Panc1 (cell line): ENCODE measurements at regions not wholly inside any gene's neighbourhood (a gene's known extent, or its start where the extent isn't known, plus 50 kb on each side); places are given as distances from the start of the nearest gene placed in this dataset.

Source experiments
- ATAC-seq: fragments of 200-7000 bp; cut with Tn5 transposase; 2 replicates; pipeline ENCODE4 v1.9.1; 2020; ENCODE audit warnings: mild to moderate bottlenecking, moderate library complexity
- BruUV-seq: library from RNA; stranded (reverse); fragments of 400-500 nt; replicated peaks from 2 replicates; lab custom pipeline; 2021; lab: Mats Ljungman, UMichigan
- CTCF ChIA-PET: fragments of 300-600 bp; sonication (Branson Sonifier 250); formaldehyde crosslinking; loops from one replicate; lab custom pipeline; 2022; ENCODE audit warnings: antibody characterized with exemption; lab: Charles Lee
- POLR2A ChIA-PET: fragments of 300-600 bp; sonication (Branson Sonifier 250); formaldehyde crosslinking; loops from one replicate; lab custom pipeline; 2022; ENCODE audit warnings: antibody characterized with exemption; lab: Charles Lee
- DNase-seq: peaks from one replicate; pipeline ENCODE4 v3.0.0-alpha.2; 2010; ENCODE audit warnings: low read depth, low spot score
- H3K27ac ChIP-seq: 2 replicates; pipeline ENCODE4 v1.5.1; 2011; ENCODE audit warnings: mild to moderate bottlenecking, low read length, inconsistent platforms
- H3K27me3 ChIP-seq: fragments of 200-500 bp; sonication (Bioruptor generic); 2 replicates; pipeline ENCODE4 v1.6.0; 2014; ENCODE audit warnings: low read length, inconsistent platforms; ENCODE audit not compliant: control insufficient read depth, insufficient read depth
- H3K36me3 ChIP-seq: fragments of 200-500 bp; sonication (Bioruptor generic); 2 replicates; pipeline ENCODE4 v1.5.1; 2014; ENCODE audit warnings: inconsistent platforms, mild to moderate bottlenecking, low read length, moderate library complexity; ENCODE audit not compliant: control insufficient read depth, insufficient read depth
- H3K4me1 ChIP-seq: 2 replicates; pipeline ENCODE4 v1.5.1; 2011; ENCODE audit warnings: inconsistent platforms, mild to moderate bottlenecking, low read length, moderate library complexity; ENCODE audit not compliant: control insufficient read depth, insufficient read depth
- H3K4me3 ChIP-seq, 2 experiments: 2 replicates each; pipeline ENCODE4 v1.5.1; 2011 to 2012; ENCODE audit warnings: low read depth in 2 of 2, low read length in 2 of 2, mild to moderate bottlenecking in 2 of 2, inconsistent platforms in 1 of 2, moderate library complexity in 1 of 2
- H3K9me3 ChIP-seq: fragments of 200-500 bp; sonication (Bioruptor generic); 2 replicates; pipeline ENCODE4 v1.5.1; 2014; ENCODE audit warnings: low read depth, mild to moderate bottlenecking, inconsistent platforms, low read length, moderate library complexity; ENCODE audit not compliant: control insufficient read depth, insufficient read depth
- POLR2AphosphoS5 ChIP-seq: IDR thresholded peaks from 2 replicates; pipeline ENCODE4 v1.6.1; 2012; ENCODE audit warnings: mild to moderate bottlenecking, low read depth, low read length, moderate library complexity
- REST ChIP-seq, 2 experiments: IDR thresholded peaks; 2 replicates each; pipeline ENCODE4 v1.6.1; 2011 to 2012; ENCODE audit warnings: low read depth in 2 of 2, control low read depth in 1 of 2, low read length in 1 of 2, mild to moderate bottlenecking in 1 of 2, moderate library complexity in 1 of 2; ENCODE audit not compliant: insufficient read depth in 1 of 2
- SIN3A ChIP-seq: IDR thresholded peaks from 2 replicates; pipeline ENCODE4 v1.6.1; 2012; ENCODE audit warnings: low read depth, mild to moderate bottlenecking, low read length, moderate library complexity, borderline replicate concordance; ENCODE audit not compliant: insufficient read depth
- TCF7L2 ChIP-seq: IDR thresholded peaks from 2 replicates; pipeline ENCODE4 v1.6.1; 2011; ENCODE audit warnings: mild to moderate bottlenecking, low read depth, low read length, inconsistent platforms
- in situ Hi-C: cut with HindIII; loops from 2 replicates; pipeline ENCODE4 v1.10.0; 2016; ENCODE audit warnings: low sequenced_read_pairs, low pct_unique_long_range_greater_than_20kb
- intact Hi-C: fragments of 100-400 bp; cut with micrococcal nuclease; formaldehyde crosslinking; loops from one replicate; pipeline ENCODE4 v1.10.0; 2022; ENCODE audit not compliant: unreplicated experiment

- H3K27me3 ChIP-seq: no peaks in the 10 kb centered on the region
- ATAC-seq (no peak), DNase-seq (no peak)
- H3K9me3 ChIP-seq: peaks cover 10% of the 10 kb centered on the region; the same call in 1 of the 2 replicates
- H3K36me3 ChIP-seq: no peaks in the 10 kb centered on the region
- no peaks in the 10 kb centered on the region; the same call in 1 of the 2 replicates for H3K4me1 ChIP-seq
- in situ Hi-C loops: no loop called here
- intact Hi-C loops: no loop called here
- no peak overlapping the region for H3K27ac ChIP-seq
- H3K4me3 ChIP-seq: no peak overlapping the region
- ChIA-PET POLR2A (no interaction called here), CTCF (no interaction called here)
- TF ChIP-seq TCF7L2: no peak
- no peak for TF ChIP-seq SIN3A
- no peak for TF ChIP-seq POLR2AphosphoS5
- TF ChIP-seq REST (IDR thresholded peaks at IDR 0.05; ENCODE audit: insufficient read depth in 1 of 2, low read depth in 2 of 2, low read length in 1 of 2): no peak
- BruUV-seq: no TSS peak
Measured at GRCh38 chr1:29977550-29977949, 741.2 kb downstream of the PTPRU start.

GRCh38 chr1:29975036-29975694 is 738.8 kb downstream of the PTPRU start:
- intact Hi-C loops: no loop called here

More at GRCh38 chr1:29975036-29975694, 738.8 kb downstream of the PTPRU start:
- peak; percentile 93 to 98 for TF ChIP-seq REST (IDR thresholded peaks at IDR 0.05; ENCODE audit: insufficient read depth in 1 of 2, low read depth in 2 of 2, low read length in 1 of 2)
- TF ChIP-seq POLR2AphosphoS5: no peak
- in situ Hi-C loops: no loop called here
- no TSS peak for BruUV-seq
- peaks cover 10% of the 10 kb centered on the region; the same call in 1 of the 2 replicates for H3K9me3 ChIP-seq
- no peaks in the 10 kb centered on the region for H3K27me3 ChIP-seq
- no peak overlapping the region for H3K4me3 ChIP-seq
- no peak for ATAC-seq
- H3K27ac ChIP-seq: no peak overlapping the region
- CTCF ChIA-PET: no interaction called here
- DNase-seq: no peak
- H3K36me3 ChIP-seq: no peaks in the 10 kb centered on the region
- POLR2A ChIA-PET: no interaction called here
- H3K4me1 ChIP-seq: no peaks in the 10 kb centered on the region; the same call in 1 of the 2 replicates
